Endodermal cell (in vitro differentiated cells): ENCODE measurements at regions not wholly inside any gene's neighbourhood (a gene's known extent, or its start where the extent isn't known, plus 50 kb on each side); places are given as distances from the start of the nearest gene placed in this dataset.

Source experiments
- DNase-seq: peaks from one replicate; pipeline ENCODE4 v3.0.0-alpha.2; 2017
- H3K27ac ChIP-seq: 2 replicates; pipeline ENCODE4 v1.5.1; 2013; ENCODE audit warnings: mild to moderate bottlenecking, low read depth, low read length, moderate library complexity
- H3K27me3 ChIP-seq: 2 replicates; pipeline ENCODE4 v1.6.1; 2013; ENCODE audit warnings: mild to moderate bottlenecking, low read length, moderate library complexity; ENCODE audit not compliant: insufficient read depth, control insufficient read depth, poor library complexity, severe bottlenecking
- H3K36me3 ChIP-seq: 2 replicates; pipeline ENCODE4 v1.7.0; 2013; ENCODE audit warnings: mild to moderate bottlenecking, low read length, moderate library complexity; ENCODE audit not compliant: control insufficient read depth, insufficient read depth
- H3K4me1 ChIP-seq: one replicate; pipeline ENCODE4 v1.7.0; 2013; ENCODE audit warnings: low read length; ENCODE audit not compliant: control insufficient read depth, insufficient read depth
- H3K4me3 ChIP-seq: 2 replicates; pipeline ENCODE4 v1.5.1; 2013; ENCODE audit warnings: mild to moderate bottlenecking, low read length, moderate library complexity
- H3K9ac ChIP-seq: 2 replicates; pipeline ENCODE4 v1.6.1; 2013; ENCODE audit warnings: mild to moderate bottlenecking, low read length, moderate library complexity; ENCODE audit not compliant: poor library complexity, severe bottlenecking; ENCODE audit errors: extremely low read depth
- H3K9me3 ChIP-seq: 2 replicates; pipeline ENCODE4 v1.6.1; 2013; ENCODE audit warnings: mild to moderate bottlenecking, low read length, moderate library complexity; ENCODE audit not compliant: control insufficient read depth
- H3K27ac Mint-ChIP-seq: 2 replicates; pipeline ENCODE4 v1.8.0; 2020; ENCODE audit warnings: mixed read lengths
- H3K27me3 Mint-ChIP-seq: 2 replicates; pipeline ENCODE4 v1.8.0; 2021; ENCODE audit warnings: mild to moderate bottlenecking, mixed read lengths; ENCODE audit not compliant: insufficient read depth
- H3K36me3 Mint-ChIP-seq: 2 replicates; pipeline ENCODE4 v1.8.0; 2020; ENCODE audit warnings: low read depth, mixed read lengths
- H3K4me1 Mint-ChIP-seq: 2 replicates; pipeline ENCODE4 v1.8.0; 2020; ENCODE audit warnings: mixed read lengths
- H3K4me3 Mint-ChIP-seq: 2 replicates; pipeline ENCODE4 v1.8.0; 2020; ENCODE audit warnings: mild to moderate bottlenecking, moderate library complexity, mixed read lengths
- H3K9me3 Mint-ChIP-seq: 2 replicates; pipeline ENCODE4 v1.8.0; 2020; ENCODE audit warnings: mild to moderate bottlenecking, mixed read lengths
- CTCF ChIP-seq: fragments of 200-600 bp; sonication (generic); conservative IDR thresholded peaks from 2 replicates; pipeline ENCODE4 v1.5.0; 2021; ENCODE audit warnings: antibody characterized with exemption, mild to moderate bottlenecking
- WGBS, 2 experiments: methylation state at CpG; one replicate each; pipeline versions ENCODE4 v1.1.5 to v1.1.7; 2013; ENCODE audit warnings: missing lambda C conversion rate in 2 of 2, mixed read lengths in 1 of 2; ENCODE audit not compliant: insufficient coverage in 1 of 2, insufficient read length in 1 of 2; 5-methylcytosine and 5-hydroxymethylcytosine counted together

DNA sequence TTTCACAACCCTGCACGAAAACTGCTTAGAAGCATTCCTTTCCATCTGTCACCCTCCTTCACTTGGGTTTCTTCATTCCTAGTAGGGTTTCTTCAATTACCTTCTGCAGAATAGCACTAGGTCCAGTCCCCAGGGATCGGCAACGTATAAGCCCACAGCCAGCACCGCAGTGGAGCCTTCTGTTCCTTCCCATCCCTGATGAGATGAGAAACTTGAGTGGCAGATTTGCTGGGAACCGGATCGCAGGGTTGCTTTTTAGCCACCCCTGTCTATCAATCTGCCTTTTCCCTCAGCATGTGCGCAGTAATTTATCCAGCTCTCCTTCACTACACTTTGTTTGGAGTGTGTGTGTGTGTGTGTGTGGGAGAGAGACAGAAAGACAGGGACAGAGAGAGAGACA is 94.2 kb downstream of the CD8B2 start:
- Mint-ChIP-seq H3K36me3 (no peaks in the 10 kb centered on the region), H3K4me1 (peaks cover 4% of the 10 kb centered on the region), H3K27ac (no peak overlapping the region), H3K4me3 (no peak overlapping the region), H3K9me3 (peaks cover 7% of the 10 kb centered on the region), H3K27me3 (peaks cover 63% of the 10 kb centered on the region)
- Histone ChIP-seq H3K4me1 (no peaks in the 10 kb centered on the region), H3K27ac (no peak overlapping the region), H3K4me3 (no peak overlapping the region), H3K9ac (no peak overlapping the region), H3K27me3 (peaks cover 16% of the 10 kb centered on the region), H3K36me3 (no peaks in the 10 kb centered on the region), H3K9me3 (no peaks in the 10 kb centered on the region)
- 83 to 92% methylated on average over 4 to 6 of the region's 7 CpGs for WGBS, 2 experiments
- TF ChIP-seq CTCF = no peak
- DNase-seq = no peak

GRCh38 chr2:106581755-106582147 is 94.6 kb downstream of the CD8B2 start:
- Histone ChIP-seq H3K9ac (no peak overlapping the region), H3K27me3 (peaks cover 16% of the 10 kb centered on the region), H3K36me3 (no peaks in the 10 kb centered on the region), H3K9me3 (no peaks in the 10 kb centered on the region), H3K4me1 (no peaks in the 10 kb centered on the region), H3K27ac (no peak overlapping the region), H3K4me3 (no peak overlapping the region)
- Mint-ChIP-seq H3K4me3 (peak overlapping the region; percentile 64), H3K27ac (no peak overlapping the region), H3K36me3 (no peaks in the 10 kb centered on the region), H3K4me1 (peaks cover 4% of the 10 kb centered on the region), H3K9me3 (peaks cover 7% of the 10 kb centered on the region), H3K27me3 (peaks cover 66% of the 10 kb centered on the region)
- no peak for TF ChIP-seq CTCF
- no peak for DNase-seq
- WGBS, 2 experiments = 72 to 86% methylated on average over 1 to 3 of the region's 3 CpGs

DNA sequence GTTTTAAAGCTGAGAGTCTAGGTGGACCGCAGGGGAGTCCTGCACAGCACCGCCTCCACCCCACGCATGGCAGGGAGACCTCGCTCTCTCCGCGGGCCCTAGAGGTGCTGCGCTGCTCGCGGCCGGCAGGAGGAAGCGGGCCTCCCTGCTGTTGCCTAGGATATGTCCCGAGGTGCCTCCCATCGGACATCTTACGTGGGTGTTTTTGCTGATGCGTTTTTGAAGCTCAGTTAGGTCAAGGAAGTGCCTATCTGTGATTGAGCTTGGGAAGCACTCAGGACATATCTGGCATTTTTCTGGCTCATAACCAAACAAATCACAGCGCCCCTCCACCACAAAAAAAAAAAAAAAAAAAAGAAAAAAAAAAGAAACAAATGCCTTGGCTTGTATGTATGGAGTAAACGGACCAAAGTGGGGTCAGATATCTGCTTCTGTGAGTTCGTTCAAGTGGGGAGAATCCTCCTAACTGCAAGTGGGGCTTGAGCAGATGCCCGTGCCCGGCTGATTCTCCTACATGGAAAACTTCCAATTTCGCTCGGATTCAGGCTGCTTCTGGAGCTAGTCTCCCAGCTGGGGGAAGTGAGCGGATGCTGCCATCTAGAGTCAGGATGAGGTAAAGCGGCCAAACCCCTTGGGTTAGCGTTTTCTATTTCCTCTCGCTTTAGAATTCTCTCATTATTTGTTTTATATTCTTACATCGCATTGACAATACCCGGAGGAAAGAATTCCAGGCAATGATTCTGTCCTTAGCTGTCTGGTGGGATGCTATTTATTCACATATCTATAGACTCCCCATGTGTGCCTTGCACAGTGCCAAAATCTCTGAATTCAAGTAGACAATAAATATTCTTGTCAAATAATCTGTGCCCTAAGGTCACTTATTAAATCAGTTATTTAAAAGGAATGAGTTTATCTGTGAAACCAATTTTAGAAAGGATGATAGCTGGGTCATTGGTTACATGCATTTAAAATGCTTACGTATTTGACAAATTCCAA is 95.3 kb downstream of the CD8B2 start:
- Histone ChIP-seq H3K27me3 (peaks cover 16% of the 10 kb centered on the region), H3K27ac (no peak overlapping the region), H3K9ac (no peak overlapping the region), H3K36me3 (no peaks in the 10 kb centered on the region), H3K9me3 (no peaks in the 10 kb centered on the region), H3K4me3 (peak overlapping the region; percentile 72), H3K4me1 (no peaks in the 10 kb centered on the region)
- H3K27ac Mint-ChIP-seq = no peak overlapping the region
- peak; percentile 75 for TF ChIP-seq CTCF
- 10 to 15% methylated on average over 10 to 28 of the region's 29 CpGs for WGBS, 2 experiments
- peaks cover 66% of the 10 kb centered on the region for H3K27me3 Mint-ChIP-seq
- peaks cover 7% of the 10 kb centered on the region for H3K9me3 Mint-ChIP-seq
- no peaks in the 10 kb centered on the region for H3K36me3 Mint-ChIP-seq
- peak overlapping the region; percentile 64 for H3K4me3 Mint-ChIP-seq
- H3K4me1 Mint-ChIP-seq = peaks cover 4% of the 10 kb centered on the region
- DNase-seq = peak; percentile 86
